ENCODE measurements at regions not wholly inside any gene's neighbourhood (a gene's known extent, or its start where the extent isn't known, plus 50 kb on each side); places are given as distances from the start of the nearest gene placed in this dataset.
A peak's percentile ranks its signal among the peaks of the same experiment; 100 is the strongest.

DNA sequence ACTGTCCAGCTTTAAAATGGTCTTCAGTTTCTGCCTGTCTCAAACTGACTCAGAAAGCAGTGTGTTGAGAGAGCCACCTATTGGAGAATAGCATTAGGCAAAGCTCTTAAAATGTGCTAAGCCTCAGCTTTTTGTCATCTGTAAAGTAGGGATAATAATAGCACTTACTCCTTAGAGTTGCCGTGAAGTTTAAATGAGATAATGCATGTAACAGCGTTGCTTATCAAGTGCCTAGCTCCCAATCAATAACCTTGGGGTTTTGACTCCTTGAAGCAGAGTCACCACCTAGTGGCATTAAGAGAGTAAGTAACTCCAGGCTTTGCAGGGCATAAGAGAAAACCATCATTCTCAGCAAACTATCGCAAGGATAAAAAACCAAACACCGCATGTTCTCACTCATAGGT, 163.3 kb downstream of the HS3ST2 start:
- 47 to 56% (median 49%) methylated on average over 4 of the region's 4 CpGs for WGBS, 4 donors
- H3K9me3 ChIP-seq (replicated peaks in 1 of 3): no peaks in the 10 kb centered on the region
- no peak overlapping the region for H3K27ac ChIP-seq
- no peaks in the 10 kb centered on the region for H3K27me3 ChIP-seq
- H3K36me3 ChIP-seq (replicated peaks in 1 of 2): no peaks in the 10 kb centered on the region
- intact Hi-C loops (cut with DNase I): no loop called here
- TF ChIP-seq POLR2A (IDR thresholded peaks at IDR 0.05): no peak
- TF ChIP-seq, protein P1, sequence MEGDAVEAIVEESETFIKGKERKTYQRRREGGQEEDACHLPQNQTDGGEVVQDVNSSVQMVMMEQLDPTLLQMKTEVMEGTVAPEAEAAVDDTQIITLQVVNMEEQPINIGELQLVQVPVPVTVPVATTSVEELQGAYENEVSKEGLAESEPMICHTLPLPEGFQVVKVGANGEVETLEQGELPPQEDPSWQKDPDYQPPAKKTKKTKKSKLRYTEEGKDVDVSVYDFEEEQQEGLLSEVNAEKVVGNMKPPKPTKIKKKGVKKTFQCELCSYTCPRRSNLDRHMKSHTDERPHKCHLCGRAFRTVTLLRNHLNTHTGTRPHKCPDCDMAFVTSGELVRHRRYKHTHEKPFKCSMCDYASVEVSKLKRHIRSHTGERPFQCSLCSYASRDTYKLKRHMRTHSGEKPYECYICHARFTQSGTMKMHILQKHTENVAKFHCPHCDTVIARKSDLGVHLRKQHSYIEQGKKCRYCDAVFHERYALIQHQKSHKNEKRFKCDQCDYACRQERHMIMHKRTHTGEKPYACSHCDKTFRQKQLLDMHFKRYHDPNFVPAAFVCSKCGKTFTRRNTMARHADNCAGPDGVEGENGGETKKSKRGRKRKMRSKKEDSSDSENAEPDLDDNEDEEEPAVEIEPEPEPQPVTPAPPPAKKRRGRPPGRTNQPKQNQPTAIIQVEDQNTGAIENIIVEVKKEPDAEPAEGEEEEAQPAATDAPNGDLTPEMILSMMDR (IDR thresholded peaks at IDR 0.05): peak in 3 of 6 experiments; percentile 17 to 42 (median 34)
- H3K4me3 ChIP-seq: no peak overlapping the region
- DNase-seq: no peak
- no peaks in the 10 kb centered on the region for H3K4me1 ChIP-seq (replicated peaks in 1 of 2)

DNA sequence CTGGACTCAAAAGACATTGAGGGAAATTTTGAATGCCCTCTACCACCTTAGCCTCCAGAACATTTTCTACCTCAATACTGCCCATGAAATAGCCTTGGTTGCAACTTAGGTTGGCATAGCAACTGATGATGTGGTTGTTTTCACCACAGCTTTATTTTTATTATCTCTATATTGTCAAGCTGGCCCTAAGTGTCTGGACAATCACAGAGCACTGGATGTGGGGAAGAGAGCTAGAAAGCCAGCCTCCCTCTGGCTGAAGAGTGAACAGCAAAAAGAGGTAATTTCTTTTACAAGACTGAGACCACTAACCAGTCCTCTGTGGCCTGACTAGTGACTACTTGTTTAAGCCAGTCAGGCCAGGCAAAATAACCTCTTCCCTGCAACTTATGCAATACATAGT, 159.6 kb downstream of the HS3ST2 start:
- H3K36me3 ChIP-seq (replicated peaks in 1 of 2): no peaks in the 10 kb centered on the region
- intact Hi-C loops (cut with DNase I): no loop called here

DNA sequence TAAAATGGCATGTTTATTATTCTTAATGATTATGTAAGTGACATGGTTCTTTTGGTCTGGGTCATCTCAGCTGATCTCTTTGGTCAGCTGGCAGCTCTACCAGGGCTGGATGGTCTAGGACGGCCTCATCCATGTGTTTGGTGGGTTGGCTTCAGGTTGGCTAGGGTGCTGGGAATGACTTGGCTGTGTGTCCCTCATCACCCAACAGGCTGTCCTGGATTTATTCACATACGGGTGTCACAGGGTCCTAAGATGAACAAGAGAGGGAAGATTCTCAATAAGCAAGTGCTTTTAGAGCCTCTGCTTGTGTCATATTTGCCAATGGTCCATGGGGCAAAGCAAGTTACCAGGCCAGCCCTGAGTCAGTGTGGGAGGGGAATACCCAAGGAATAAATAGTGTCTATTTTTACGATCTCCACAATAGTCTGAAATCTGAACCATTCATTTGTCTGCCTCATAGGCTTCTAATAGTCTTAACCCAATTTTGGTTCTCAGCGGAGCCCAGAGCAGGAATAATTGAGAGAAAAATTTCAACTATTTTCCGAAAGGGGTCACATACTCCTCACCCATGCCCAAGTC, 157.5 kb downstream of the HS3ST2 start:
- TF ChIP-seq POLR2A (IDR thresholded peaks at IDR 0.05): no peak
- TF ChIP-seq, protein P1 (IDR thresholded peaks at IDR 0.05): no peak
- DNase-seq: no peak
- 64 to 89% (median 82%) methylated on average over 5 of the region's 5 CpGs for WGBS, 4 donors
- Histone ChIP-seq H3K4me3 (no peak overlapping the region), H3K27me3 (no peaks in the 10 kb centered on the region), H3K9me3 (replicated peaks in 1 of 3) (no peaks in the 10 kb centered on the region), H3K27ac (no peak overlapping the region), H3K36me3 (replicated peaks in 1 of 2) (no peaks in the 10 kb centered on the region), H3K4me1 (replicated peaks in 1 of 2) (no peaks in the 10 kb centered on the region)
- intact Hi-C loops (cut with DNase I): no loop called here

More for the DNA sequence above, 159.6 kb downstream of the HS3ST2 start:
- no peak for TF ChIP-seq POLR2A (IDR thresholded peaks at IDR 0.05)
- TF ChIP-seq, protein P1 (IDR thresholded peaks at IDR 0.05): no peak
- no peak for DNase-seq
- H3K9me3 ChIP-seq (replicated peaks in 1 of 3): no peaks in the 10 kb centered on the region
- H3K4me3 ChIP-seq: no peak overlapping the region
- H3K4me1 ChIP-seq (replicated peaks in 1 of 2): no peaks in the 10 kb centered on the region
- no peaks in the 10 kb centered on the region for H3K27me3 ChIP-seq
- H3K27ac ChIP-seq: no peak overlapping the region

DNA sequence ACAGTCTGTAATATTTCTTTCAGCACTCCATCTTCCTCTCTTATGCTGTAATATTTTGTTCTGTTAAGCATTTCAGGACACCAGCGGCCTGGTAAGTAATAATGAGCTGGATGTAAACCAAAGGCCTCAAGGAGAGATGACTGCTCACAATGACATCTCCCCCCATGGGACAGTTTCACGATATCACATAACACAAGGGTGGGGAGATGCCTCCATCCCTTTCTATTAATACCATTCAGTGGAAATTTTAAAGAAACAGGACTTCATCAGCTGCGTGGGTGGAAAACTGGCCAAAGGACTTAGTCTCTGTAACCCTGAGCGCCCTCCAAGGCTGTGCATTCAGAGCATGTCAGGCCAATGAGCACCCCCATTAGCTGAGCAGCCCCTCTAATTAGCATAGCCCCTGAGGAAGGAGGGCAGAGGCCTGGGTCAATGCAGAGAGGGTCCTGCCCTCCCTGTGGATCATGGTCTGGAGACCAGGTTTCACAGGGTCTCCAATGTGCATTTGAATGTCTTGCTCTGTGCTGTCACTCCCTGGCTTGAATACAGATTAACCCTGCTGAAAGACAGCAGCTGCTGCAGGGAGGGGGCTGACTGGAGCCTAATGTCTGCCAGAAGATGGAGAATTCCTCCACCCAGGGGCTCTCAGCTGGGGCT, 156.4 kb downstream of the HS3ST2 start:
- Histone ChIP-seq H3K27ac (no peak overlapping the region), H3K27me3 (no peaks in the 10 kb centered on the region), H3K9me3 (replicated peaks in 1 of 3) (no peaks in the 10 kb centered on the region), H3K4me1 (replicated peaks in 1 of 2) (no peaks in the 10 kb centered on the region), H3K4me3 (no peak overlapping the region), H3K36me3 (replicated peaks in 1 of 2) (no peaks in the 10 kb centered on the region)
- intact Hi-C loops (cut with DNase I): no loop called here
- no peak for TF ChIP-seq POLR2A (IDR thresholded peaks at IDR 0.05)
- TF ChIP-seq, protein P1 (IDR thresholded peaks at IDR 0.05): no peak
- WGBS, 4 donors: 45 to 54% (median 51%) methylated on average over 4 of the region's 4 CpGs
- no peak for DNase-seq
